ENCODE measurements at regions not wholly inside any gene's neighbourhood (a gene's known extent, or its start where the extent isn't known, plus 50 kb on each side); places are given as distances from the start of the nearest gene placed in this dataset.

- TF ChIP-seq CTCF (IDR thresholded peaks at IDR 0.05; ENCODE audit: poor library complexity, severe bottlenecking) = no peak
- no peak for TF ChIP-seq EZH2 (IDR thresholded peaks at IDR 0.05; ENCODE audit: borderline replicate concordance, insufficient read depth, low read length, poor library complexity, severe bottlenecking)
- TF ChIP-seq RAD21 (conservative IDR thresholded peaks at IDR 0.05) = no peak
These were observed 129.6 kb upstream of the SOX5 start for GRCh38 chr12:24079083-24079482.
